SK-N-SH (cell line): ENCODE measurements at regions not wholly inside any gene's neighbourhood (a gene's known extent, or its start where the extent isn't known, plus 50 kb on each side); places are given as distances from the start of the nearest gene placed in this dataset.

Experiments used
- CTCF ChIP-seq: fragments of 200-600 bp; sonication (generic); IDR thresholded peaks from 2 replicates; pipeline ENCODE4 v1.6.1; 2017; ENCODE audit warnings: antibody characterized with exemption, mild to moderate bottlenecking, moderate library complexity
- EP300 ChIP-seq, 2 experiments: IDR thresholded peaks; 2 replicates each; pipeline versions ENCODE4 v1.4.0 to v1.6.1; 2012; ENCODE audit warnings: borderline replicate concordance in 1 of 2, low read depth in 1 of 2, low read length in 1 of 2
- GABPA ChIP-seq: IDR thresholded peaks from 2 replicates; pipeline ENCODE4 v1.4.0; 2012; ENCODE audit warnings: low read depth, mild to moderate bottlenecking
- GATA2 ChIP-seq: sonication (generic); formaldehyde crosslinking; IDR thresholded peaks from 2 replicates; pipeline ENCODE4 v1.5.0; 2020; ENCODE audit warnings: mild to moderate bottlenecking, missing genetic modification reagents
- NRF1 ChIP-seq: IDR thresholded peaks from 2 replicates; pipeline ENCODE4 v1.6.1; 2012; ENCODE audit warnings: low read depth, mild to moderate bottlenecking, low read length
- POLR2AphosphoS5 ChIP-seq: IDR thresholded peaks from 2 replicates; pipeline ENCODE4 v1.6.1; 2012; ENCODE audit warnings: low read depth, low read length
- RAD21 ChIP-seq: IDR thresholded peaks from 2 replicates; pipeline ENCODE4 v1.6.1; 2012; ENCODE audit warnings: mild to moderate bottlenecking, low read length
- REST ChIP-seq: IDR thresholded peaks from 2 replicates; pipeline ENCODE4 v1.6.1; 2012; ENCODE audit warnings: mild to moderate bottlenecking, low read depth, low read length, moderate library complexity
- RFX5 ChIP-seq: IDR thresholded peaks from 2 replicates; pipeline ENCODE4 v1.6.1; 2012; ENCODE audit warnings: mild to moderate bottlenecking, improper control_type of control experiment, low read length
- SIN3A ChIP-seq: IDR thresholded peaks from 2 replicates; pipeline ENCODE4 v1.6.1; 2012; ENCODE audit warnings: low read depth, mild to moderate bottlenecking, low read length, moderate library complexity, borderline replicate concordance
- SMC3 ChIP-seq: IDR thresholded peaks from 2 replicates; pipeline ENCODE4 v1.6.1; 2012; ENCODE audit warnings: low read depth, low read length, improper control_type of control experiment
- TAF1 ChIP-seq: IDR thresholded peaks from 2 replicates; pipeline ENCODE4 v1.6.1; 2012; ENCODE audit warnings: low read depth, mild to moderate bottlenecking, low read length, moderate library complexity, borderline replicate concordance
- USF2 ChIP-seq: fragments of 150-350 bp; IDR thresholded peaks from 2 replicates; pipeline ENCODE4 v1.6.1; 2017; ENCODE audit warnings: antibody characterized with exemption, low read length, low read depth, borderline replicate concordance
- ZBTB33 ChIP-seq: IDR thresholded peaks from 2 replicates; pipeline ENCODE4 v1.4.0; 2012; ENCODE audit warnings: low read depth, borderline replicate concordance

GRCh38 chr14:105905456-105905855 lies 379.1 kb downstream of the TMEM121 start:
- TF ChIP-seq CTCF = no peak
- no peak for TF ChIP-seq TAF1
- no peak for TF ChIP-seq NRF1
- TF ChIP-seq SIN3A = no peak
- no peak for TF ChIP-seq REST
- no peak for TF ChIP-seq RAD21
- no peak for TF ChIP-seq USF2
- TF ChIP-seq POLR2AphosphoS5 = no peak
- TF ChIP-seq GATA2 (CRISPR knock-in tag) = no peak
- no peak for TF ChIP-seq EP300 (IDR thresholded peaks at IDR 0.05; ENCODE audit: borderline replicate concordance in 1 of 2, low read depth in 1 of 2, low read length in 1 of 2)
- no peak for TF ChIP-seq ZBTB33
- TF ChIP-seq SMC3 = no peak
- TF ChIP-seq GABPA = no peak
- no peak for TF ChIP-seq RFX5
